IPS-20b (cell line): ENCODE measurements at regions not wholly inside any gene's neighbourhood (a gene's known extent, or its start where the extent isn't known, plus 50 kb on each side); places are given as distances from the start of the nearest gene placed in this dataset.

Experiments used
- H3K27ac ChIP-seq: one replicate; pipeline ENCODE4 v1.5.1; 2013; ENCODE audit warnings: low read length
- H3K27me3 ChIP-seq: 2 replicates; pipeline ENCODE4 v1.6.1; 2013; ENCODE audit warnings: mild to moderate bottlenecking, low read length, inconsistent platforms; ENCODE audit not compliant: insufficient read depth
- H3K36me3 ChIP-seq: 2 replicates; pipeline ENCODE4 v1.6.1; 2013; ENCODE audit warnings: low read depth, mild to moderate bottlenecking, inconsistent platforms, low read length, moderate library complexity; ENCODE audit not compliant: insufficient read depth
- H3K4me1 ChIP-seq: 2 replicates; pipeline ENCODE4 v1.6.1; 2013; ENCODE audit warnings: mild to moderate bottlenecking, control low read depth, inconsistent platforms, low read length, moderate library complexity; ENCODE audit not compliant: insufficient read depth
- H3K4me3 ChIP-seq: 2 replicates; pipeline ENCODE4 v1.5.1; 2013; ENCODE audit warnings: mild to moderate bottlenecking, low read length, inconsistent platforms
- H3K9ac ChIP-seq: 2 replicates; pipeline ENCODE4 v1.6.1; 2013; ENCODE audit warnings: low read depth, mild to moderate bottlenecking, inconsistent platforms, low read length, moderate library complexity
- H3K9me3 ChIP-seq: 2 replicates; pipeline ENCODE4 v1.6.1; 2013; ENCODE audit warnings: mild to moderate bottlenecking, low read depth, low read length, inconsistent platforms; ENCODE audit not compliant: insufficient read depth

- H3K9ac ChIP-seq: no peak overlapping the region
- no peaks in the 10 kb centered on the region for H3K4me1 ChIP-seq
- H3K27me3 ChIP-seq: no peaks in the 10 kb centered on the region
- no peak overlapping the region for H3K27ac ChIP-seq
- H3K9me3 ChIP-seq: no peaks in the 10 kb centered on the region
- H3K36me3 ChIP-seq: no peaks in the 10 kb centered on the region
- H3K4me3 ChIP-seq: no peak overlapping the region
Observed at GRCh38 chr2:238638100-238638981, 209.5 kb upstream of the TWIST2 start.

DNA sequence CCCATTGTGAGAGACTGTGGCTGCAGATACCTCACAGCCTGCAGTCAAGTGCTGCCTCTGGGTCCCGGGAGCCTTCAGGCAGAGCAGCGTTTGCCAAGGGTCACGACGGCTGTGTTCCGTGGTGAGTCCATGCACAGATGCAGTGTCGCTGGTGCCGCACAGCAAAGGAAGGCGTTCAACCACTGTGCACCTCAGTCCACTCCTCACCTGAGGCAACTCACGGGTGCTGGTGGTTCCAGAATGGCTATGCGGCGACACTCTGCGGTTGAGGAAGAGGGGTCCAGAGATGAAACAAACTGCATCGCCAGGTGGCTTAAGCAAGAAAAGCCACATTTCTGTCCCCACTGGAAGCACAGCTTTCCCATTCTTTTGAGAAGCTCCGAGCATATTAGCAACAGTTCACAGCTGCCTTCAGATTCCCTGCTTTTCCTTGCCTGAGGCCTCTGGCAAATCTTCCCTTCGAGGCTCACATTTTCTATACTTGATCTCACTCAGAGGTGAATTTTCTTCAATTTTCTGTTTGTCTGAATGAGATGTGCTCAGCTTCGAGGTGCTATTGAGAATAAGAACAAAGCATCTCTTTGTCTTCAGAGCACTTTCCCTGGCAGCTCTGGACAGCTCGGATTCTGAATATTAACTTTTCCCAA lies 208.8 kb upstream of the TWIST2 start:
- Histone ChIP-seq H3K9me3 (no peaks in the 10 kb centered on the region), H3K9ac (no peak overlapping the region), H3K4me1 (no peaks in the 10 kb centered on the region), H3K27ac (no peak overlapping the region), H3K36me3 (no peaks in the 10 kb centered on the region), H3K4me3 (no peak overlapping the region), H3K27me3 (no peaks in the 10 kb centered on the region)

GRCh38 chr2:238640486-238640885 lies 207.4 kb upstream of the TWIST2 start:
- no peaks in the 10 kb centered on the region for H3K36me3 ChIP-seq
- H3K4me1 ChIP-seq: no peaks in the 10 kb centered on the region

DNA sequence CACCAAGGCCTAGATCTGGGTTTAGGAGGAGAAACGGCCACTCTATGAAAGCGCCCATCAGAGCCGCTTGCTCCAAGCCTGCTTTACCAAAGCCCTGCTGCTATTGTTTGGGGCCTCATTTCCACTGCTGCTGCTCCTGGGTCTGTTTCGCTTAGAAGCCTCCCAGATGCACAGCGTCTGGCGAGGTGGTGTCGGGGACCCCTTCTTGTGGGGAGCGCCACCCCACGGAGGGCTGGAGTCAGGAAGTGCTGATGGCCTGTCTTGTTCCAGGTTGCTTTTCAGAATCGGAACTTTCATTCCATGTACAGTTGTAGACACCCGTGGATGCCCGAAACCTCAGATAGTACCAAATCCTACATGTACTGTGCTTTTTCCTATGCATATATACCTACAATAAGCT lies 204.9 kb upstream of the TWIST2 start:
- no peaks in the 10 kb centered on the region for H3K27me3 ChIP-seq
- no peak overlapping the region for H3K9ac ChIP-seq
- H3K9me3 ChIP-seq: no peaks in the 10 kb centered on the region
- no peaks in the 10 kb centered on the region for H3K4me1 ChIP-seq
- no peak overlapping the region for H3K27ac ChIP-seq
- no peaks in the 10 kb centered on the region for H3K36me3 ChIP-seq
- H3K4me3 ChIP-seq: no peak overlapping the region

More at GRCh38 chr2:238640486-238640885, 207.4 kb upstream of the TWIST2 start:
- Histone ChIP-seq H3K9ac (no peak overlapping the region), H3K9me3 (no peaks in the 10 kb centered on the region), H3K4me3 (no peak overlapping the region), H3K27ac (no peak overlapping the region), H3K27me3 (no peaks in the 10 kb centered on the region)

GRCh38 chr2:238643400-238643907 lies 204.4 kb upstream of the TWIST2 start:
- Histone ChIP-seq H3K36me3 (no peaks in the 10 kb centered on the region), H3K27ac (no peak overlapping the region), H3K9me3 (no peaks in the 10 kb centered on the region), H3K4me1 (no peaks in the 10 kb centered on the region), H3K9ac (no peak overlapping the region), H3K27me3 (no peaks in the 10 kb centered on the region), H3K4me3 (no peak overlapping the region)

DNA sequence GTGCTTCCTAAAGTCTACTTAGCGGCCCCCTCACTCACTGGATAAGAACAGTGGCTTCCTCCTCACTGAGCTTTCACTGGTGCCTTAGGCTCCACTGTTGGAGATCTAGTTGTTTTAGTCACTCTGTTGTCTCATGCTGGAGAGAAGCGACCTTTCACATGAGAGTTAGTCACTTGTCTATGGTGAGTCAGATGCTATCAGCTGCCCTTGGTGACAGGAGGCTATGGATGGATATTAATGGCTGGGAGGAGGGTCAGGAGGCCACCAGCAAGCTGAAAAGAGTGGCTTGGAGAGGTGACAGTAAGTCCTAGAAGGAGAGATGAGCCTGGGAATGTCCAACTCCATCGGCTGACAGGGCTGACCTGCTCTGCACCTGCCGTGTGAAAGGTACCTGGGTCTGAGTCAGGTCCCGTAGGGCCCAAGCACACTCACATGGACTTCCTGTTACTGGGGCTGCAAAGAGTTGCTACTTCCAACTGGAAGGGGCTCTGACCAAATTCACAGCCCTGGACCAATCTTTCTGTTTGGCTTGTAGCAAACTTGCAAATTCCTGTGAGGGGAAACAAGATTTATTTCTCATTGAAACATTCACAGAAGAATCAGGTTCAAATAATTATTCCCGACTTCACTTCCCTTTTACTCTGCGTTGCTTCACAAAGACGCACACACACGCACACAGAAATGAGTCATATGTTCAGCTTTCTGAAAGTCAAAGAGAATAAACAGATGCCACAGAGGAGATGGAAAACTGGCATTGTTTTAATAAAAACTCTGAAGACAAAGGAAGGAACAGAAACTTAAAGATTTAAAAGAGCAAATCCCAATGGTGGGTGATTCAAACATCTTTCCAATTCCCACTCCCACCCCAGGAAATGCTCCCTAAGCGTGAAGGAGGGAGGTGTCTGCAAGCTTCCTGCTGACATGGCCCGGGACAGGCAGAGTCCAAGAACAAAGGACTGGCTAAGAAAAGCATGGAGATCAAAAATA lies 203.5 kb upstream of the TWIST2 start:
- no peaks in the 10 kb centered on the region for H3K36me3 ChIP-seq
- no peak overlapping the region for H3K9ac ChIP-seq
- no peak overlapping the region for H3K27ac ChIP-seq
- no peaks in the 10 kb centered on the region for H3K27me3 ChIP-seq
- no peak overlapping the region for H3K4me3 ChIP-seq
- H3K9me3 ChIP-seq: no peaks in the 10 kb centered on the region
- no peaks in the 10 kb centered on the region for H3K4me1 ChIP-seq

GRCh38 chr2:238645095-238645494 lies 202.8 kb upstream of the TWIST2 start:
- Histone ChIP-seq H3K27ac (no peak overlapping the region), H3K36me3 (no peaks in the 10 kb centered on the region), H3K9ac (no peak overlapping the region), H3K9me3 (no peaks in the 10 kb centered on the region), H3K27me3 (no peaks in the 10 kb centered on the region), H3K4me3 (no peak overlapping the region), H3K4me1 (no peaks in the 10 kb centered on the region)

DNA sequence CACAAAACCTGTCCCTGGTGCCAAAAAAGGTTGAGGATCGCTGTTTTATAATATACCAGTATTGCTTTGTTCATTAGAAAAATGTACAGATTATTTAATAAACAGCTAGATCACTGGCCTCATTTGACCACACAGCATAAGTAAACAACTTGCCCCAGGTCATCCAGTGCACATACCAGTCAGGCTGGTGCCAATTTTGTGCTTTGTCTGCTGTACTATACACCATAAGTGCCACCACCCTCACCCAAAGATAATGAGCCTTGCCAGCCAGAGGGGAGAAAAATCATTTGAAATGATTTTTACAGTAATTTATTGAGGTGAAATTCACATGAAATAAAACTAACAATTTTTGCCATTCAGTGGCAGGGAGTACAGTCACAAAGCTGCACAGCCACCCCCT lies 202.2 kb upstream of the TWIST2 start:
- Histone ChIP-seq H3K4me3 (no peak overlapping the region), H3K36me3 (no peaks in the 10 kb centered on the region), H3K4me1 (no peaks in the 10 kb centered on the region), H3K9ac (no peak overlapping the region), H3K9me3 (no peaks in the 10 kb centered on the region), H3K27me3 (no peaks in the 10 kb centered on the region), H3K27ac (no peak overlapping the region)

DNA sequence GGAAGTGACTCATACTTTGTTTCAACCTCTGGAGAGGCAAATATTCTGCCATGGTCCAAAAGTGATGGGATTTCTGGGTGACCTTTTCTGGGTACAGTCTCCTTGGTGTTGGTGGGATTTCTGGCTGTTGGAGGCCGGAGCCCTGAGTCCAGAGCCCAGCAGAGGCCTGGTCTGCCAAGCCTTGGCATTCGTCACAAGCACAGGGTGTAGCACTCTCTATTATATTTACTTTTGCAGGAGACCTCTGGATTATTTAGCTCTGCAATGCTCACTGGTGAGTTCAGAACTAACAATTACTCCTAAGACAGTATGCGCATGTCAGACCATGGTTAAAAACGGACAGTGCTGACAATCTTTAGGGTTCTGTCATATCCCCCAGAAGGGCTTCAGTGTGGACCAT lies 201.6 kb upstream of the TWIST2 start:
- no peak overlapping the region for H3K4me3 ChIP-seq
- no peaks in the 10 kb centered on the region for H3K36me3 ChIP-seq
- H3K27ac ChIP-seq: no peak overlapping the region
- H3K27me3 ChIP-seq: no peaks in the 10 kb centered on the region
- H3K9ac ChIP-seq: no peak overlapping the region
- no peaks in the 10 kb centered on the region for H3K4me1 ChIP-seq
- no peaks in the 10 kb centered on the region for H3K9me3 ChIP-seq

DNA sequence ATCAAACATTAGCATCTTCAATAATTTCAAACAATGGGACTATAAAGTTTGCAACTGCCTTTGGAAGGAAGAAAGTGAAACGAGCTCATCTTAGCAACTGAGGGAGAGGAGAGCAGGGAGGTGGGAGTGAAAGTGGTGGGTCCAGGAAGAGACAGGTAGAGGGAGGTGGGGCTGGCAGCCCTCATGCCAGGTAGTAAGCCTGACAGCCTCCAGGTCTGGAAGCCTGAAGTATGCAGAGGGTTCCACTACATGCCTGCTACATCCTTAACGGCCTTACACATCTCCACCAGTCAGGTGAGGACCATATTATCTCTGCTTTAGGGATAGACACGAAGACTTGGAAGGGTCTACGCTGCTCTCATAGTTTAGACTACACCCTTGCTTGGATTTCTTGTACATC lies 201.1 kb upstream of the TWIST2 start:
- H3K9me3 ChIP-seq: no peaks in the 10 kb centered on the region
- H3K27me3 ChIP-seq: no peaks in the 10 kb centered on the region
- no peak overlapping the region for H3K27ac ChIP-seq
- H3K4me1 ChIP-seq: no peaks in the 10 kb centered on the region
- H3K36me3 ChIP-seq: no peaks in the 10 kb centered on the region
- H3K4me3 ChIP-seq: no peak overlapping the region
- no peak overlapping the region for H3K9ac ChIP-seq

- no peaks in the 10 kb centered on the region for H3K4me1 ChIP-seq
- no peaks in the 10 kb centered on the region for H3K27me3 ChIP-seq
- H3K9ac ChIP-seq: no peak overlapping the region
- no peaks in the 10 kb centered on the region for H3K36me3 ChIP-seq
- H3K9me3 ChIP-seq: no peaks in the 10 kb centered on the region
- H3K4me3 ChIP-seq: no peak overlapping the region
- no peak overlapping the region for H3K27ac ChIP-seq
Observed at GRCh38 chr2:238649123-238649522, 198.8 kb upstream of the TWIST2 start.
